HepG2 (cell line): ENCODE measurements at regions not wholly inside any gene's neighbourhood (a gene's known extent, or its start where the extent isn't known, plus 50 kb on each side); places are given as distances from the start of the nearest gene placed in this dataset.

Experiments used
- EZH2 ChIP-seq: conservative IDR thresholded peaks from 2 replicates; pipeline ENCODE4 v1.6.1; 2012; ENCODE audit warnings: mild to moderate bottlenecking, low read depth, low read length, moderate library complexity
- NR2F6 ChIP-seq, 2 experiments: IDR thresholded peaks; 2 replicates each; pipeline ENCODE4 v1.6.1; 2016; ENCODE audit warnings: antibody characterized with exemption in 1 of 2, mild to moderate bottlenecking in 1 of 2
- RFX5 ChIP-seq: IDR thresholded peaks from 2 replicates; pipeline ENCODE4 v1.6.1; 2011; ENCODE audit warnings: low read depth, low read length, improper control_type of control experiment
- SOX6 ChIP-seq, 2 experiments: fragments of 450-650 bp in 1 of 2; sonication (generic) in 1 of 2; formaldehyde crosslinking in 1 of 2; IDR thresholded peaks; 2 replicates each; pipeline versions ENCODE4 v1.4.0 to v1.6.1; 2017 to 2020; ENCODE audit warnings: antibody characterized with exemption in 1 of 2, mild to moderate bottlenecking in 1 of 2, missing genetic modification reagents in 1 of 2
- ZMAT3 ChIP-seq: sonication (generic); formaldehyde crosslinking; conservative IDR thresholded peaks from 2 replicates; pipeline ENCODE4 v1.7.0; 2021; ENCODE audit warnings: missing genetic modification reagents
- ZNF672 ChIP-seq: sonication (generic); formaldehyde crosslinking; IDR thresholded peaks from 2 replicates; pipeline ENCODE4 v1.8.1; 2022; ENCODE audit warnings: missing genetic modification reagents

DNA sequence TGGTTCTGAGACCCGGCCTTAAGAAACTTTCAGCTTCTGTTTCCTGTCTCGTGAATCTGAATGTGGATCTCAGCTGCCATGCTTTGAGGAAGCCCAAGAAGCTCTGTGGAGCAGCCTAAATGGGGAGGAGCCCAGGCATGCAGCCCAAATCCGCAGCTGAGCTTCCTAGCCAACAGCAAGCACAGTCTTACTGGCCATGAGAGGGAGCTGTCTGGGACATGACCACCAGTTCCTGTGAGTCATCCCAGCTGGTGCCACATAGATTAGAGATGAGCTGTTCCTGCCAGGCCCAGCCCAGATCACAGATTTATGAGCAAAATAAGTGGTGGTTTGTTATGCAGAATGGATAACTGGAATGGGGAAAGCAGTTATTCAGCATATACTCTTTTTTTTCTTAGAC is 224.4 kb upstream of the APCDD1 start:
- TF ChIP-seq NR2F6 (IDR thresholded peaks at IDR 0.05) (no peak), NR2F6 (CRISPR knock-in tag; IDR thresholded peaks at IDR 0.05) (no peak), EZH2 (no peak), ZNF672 (no peak), SOX6 (IDR thresholded peaks at IDR 0.05) (no peak), SOX6 (CRISPR knock-in tag; IDR thresholded peaks at IDR 0.05) (no peak), ZMAT3 (CRISPR knock-in tag) (no peak), RFX5 (no peak)
